SK-N-MC (cell line): ENCODE measurements at regions not wholly inside any gene's neighbourhood (a gene's known extent, or its start where the extent isn't known, plus 50 kb on each side); places are given as distances from the start of the nearest gene placed in this dataset.
"Not testable (repeated sequence)": the region's sequence is repeated elsewhere in the genome, so short reads cannot be mapped to it uniquely, and the experiment has no call there.

Experiments
- EZH2 ChIP-seq: fragments of 200-600 bp; sonication (generic); IDR thresholded peaks from one replicate; pipeline ENCODE4 v1.6.1; 2017; ENCODE audit warnings: antibody characterized with exemption
- POLR2AphosphoS5 ChIP-seq: IDR thresholded peaks from 2 replicates; pipeline ENCODE4 v1.6.1; 2012; ENCODE audit warnings: mild to moderate bottlenecking, low read depth, low read length, borderline replicate concordance

DNA sequence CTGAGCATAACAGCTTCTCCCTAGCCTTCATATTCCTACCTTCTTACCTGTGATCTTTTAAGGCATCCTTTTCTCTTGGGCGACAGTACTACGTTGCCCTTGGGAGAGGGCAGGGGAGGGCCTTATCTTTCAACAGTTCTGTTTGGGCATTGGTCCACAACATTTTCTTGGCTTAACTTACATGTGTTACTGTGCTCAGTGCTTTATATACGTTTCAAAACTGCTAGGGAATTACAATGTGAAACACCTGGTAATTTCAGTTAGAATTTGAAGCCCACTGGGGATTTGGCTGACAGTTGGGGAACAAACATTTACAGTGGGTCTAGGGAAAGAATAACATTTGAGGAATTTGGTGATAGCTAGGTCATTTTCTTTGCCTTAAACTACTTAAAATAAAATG lies 667.1 kb downstream of the PRIM2 start:
- not testable (repeated sequence) for TF ChIP-seq EZH2, POLR2AphosphoS5
